ENCODE measurements at regions not wholly inside any gene's neighbourhood (a gene's known extent, or its start where the extent isn't known, plus 50 kb on each side); places are given as distances from the start of the nearest gene placed in this dataset.

GRCh38 chr9:99366621-99367020 is 144.5 kb downstream of the SEC61B start:
- DNase-seq = no peak

GRCh38 chr9:99368341-99369326 is 146.6 kb downstream of the SEC61B start:
- DNase-seq = no peak

- no peak for DNase-seq
Measured at GRCh38 chr9:99369327-99369722, 147.2 kb downstream of the SEC61B start.

GRCh38 chr9:99370376-99370775 is 148.3 kb downstream of the SEC61B start:
- DNase-seq = no peak

- DNase-seq = no peak
Measured at GRCh38 chr9:99371376-99371775, 149.3 kb downstream of the SEC61B start.

- peak; percentile 11 for DNase-seq
Measured at GRCh38 chr9:99373912-99374311, 151.8 kb downstream of the SEC61B start.

GRCh38 chr9:99374793-99375192 is 152.7 kb downstream of the SEC61B start:
- no peak for DNase-seq

- no peak for DNase-seq
Measured at GRCh38 chr9:99375481-99375880, 153.4 kb downstream of the SEC61B start.

GRCh38 chr9:99377790-99378775 is 156.0 kb downstream of the SEC61B start:
- no peak for DNase-seq

GRCh38 chr9:99383536-99383935 is 161.5 kb downstream of the SEC61B start:
- no peak for DNase-seq

GRCh38 chr9:99385215-99385614 is 163.1 kb downstream of the SEC61B start:
- no peak for DNase-seq

GRCh38 chr9:99385814-99386279 is 163.8 kb downstream of the SEC61B start:
- no peak for DNase-seq

- no peak for DNase-seq
Measured at GRCh38 chr9:99387431-99387830, 165.3 kb downstream of the SEC61B start.

- DNase-seq = no peak
Measured at GRCh38 chr9:99389087-99390033, 167.3 kb downstream of the SEC61B start.

GRCh38 chr9:99391937-99392594 is 170.0 kb downstream of the SEC61B start:
- DNase-seq = no peak

GRCh38 chr9:99392986-99393385 is 170.9 kb downstream of the SEC61B start:
- DNase-seq = no peak

GRCh38 chr9:99393993-99394392 is 171.9 kb downstream of the SEC61B start:
- no peak for DNase-seq

GRCh38 chr9:99398241-99398640 is 176.2 kb downstream of the SEC61B start:
- no peak for DNase-seq

- no peak for DNase-seq
Measured at GRCh38 chr9:99399474-99399873, 177.4 kb downstream of the SEC61B start.

GRCh38 chr9:99400184-99400731 is 178.2 kb downstream of the SEC61B start:
- DNase-seq = no peak
